Gastrocnemius medialis (tissue), 4 donors: ENCODE measurements at regions not wholly inside any gene's neighbourhood (a gene's known extent, or its start where the extent isn't known, plus 50 kb on each side); places are given as distances from the start of the nearest gene placed in this dataset.

ENCODE experiments used
- CTCF ChIP-seq, 5 experiments: fragments of 450-650 bp in 3 of 5; fragments of 200-600 bp in 2 of 5; sonication (generic) in 2 of 5; IDR thresholded peaks in 4 of 5; conservative IDR thresholded peaks in 1 of 5; 1 replicate in 4 of 5; 2 replicates in 1 of 5; pipeline ENCODE4 v1.5.1; 2016 to 2019; ENCODE audit warnings: antibody characterized with exemption in 5 of 5, mild to moderate bottlenecking in 3 of 5, moderate library complexity in 3 of 5
- POLR2A ChIP-seq, 2 donors: fragments of 450-650 bp; IDR thresholded peaks; one replicate each; pipeline ENCODE4 v1.6.1; 2017; ENCODE audit warnings: antibody characterized with exemption in 2 of 2, mild to moderate bottlenecking in 2 of 2, moderate library complexity in 2 of 2

- TF ChIP-seq POLR2A (IDR thresholded peaks at IDR 0.05) (no peak), CTCF (IDR thresholded peaks at IDR 0.05 in 4 of 5, conservative IDR thresholded peaks at IDR 0.05 in 1 of 5) (no peak)
These were observed 73.7 kb upstream of the RREB1 start for GRCh38 chr6:7034055-7034454.
